Cardiac fibroblast (primary cell): ENCODE measurements at regions not wholly inside any gene's neighbourhood (a gene's known extent, or its start where the extent isn't known, plus 50 kb on each side); places are given as distances from the start of the nearest gene placed in this dataset.
A peak's percentile ranks its signal among the peaks of the same experiment; 100 is the strongest.

Experiments used
- DNase-seq, 2 donors: peaks; one replicate each; pipeline versions ENCODE4 v3.0.0 to v3.0.0-alpha.2; 2010; ENCODE audit warnings: low read depth in 2 of 2
- H3K4me3 ChIP-seq, 2 donors: replicated peaks in 1 of 2; 1 replicate in 1 of 2; 2 replicates in 1 of 2; pipeline ENCODE4 v1.5.1; 2011; ENCODE audit warnings: low read depth in 2 of 2, low read length in 2 of 2, mild to moderate bottlenecking in 2 of 2, moderate library complexity in 1 of 2
- TF ChIP-seq, protein P1 (sequence below): IDR thresholded peaks from one replicate; pipeline ENCODE4 v1.5.1; 2011; ENCODE audit warnings: low read depth, mild to moderate bottlenecking, low read length, inconsistent platforms

DNA sequence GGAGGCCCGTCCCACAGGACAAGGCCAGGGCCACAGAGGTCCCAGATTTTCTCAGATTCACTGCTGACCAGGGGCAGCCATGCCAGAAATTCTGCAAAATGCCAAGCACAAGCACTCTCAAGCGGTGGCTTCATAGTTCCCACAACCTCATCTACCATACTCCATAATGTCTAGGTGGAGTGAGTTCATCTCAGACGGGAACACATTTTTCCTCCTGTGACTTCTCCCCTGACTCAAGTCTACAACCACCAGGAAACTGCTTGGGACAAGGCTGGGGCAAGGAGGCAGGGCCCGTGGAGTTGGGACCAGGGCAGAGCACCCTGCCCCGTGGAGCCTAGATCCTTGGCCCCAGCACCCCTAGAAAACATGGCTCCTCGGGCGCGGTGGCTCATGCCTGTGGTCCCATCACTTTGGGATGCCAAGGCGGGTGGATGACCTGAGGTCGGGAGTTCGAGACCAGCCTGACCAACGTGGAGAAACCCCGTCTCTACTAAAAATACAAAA is 150.7 kb upstream of the HAAO start:
- H3K4me3 ChIP-seq, result no peak overlapping the region
- no peak for DNase-seq
- TF ChIP-seq, protein P1, sequence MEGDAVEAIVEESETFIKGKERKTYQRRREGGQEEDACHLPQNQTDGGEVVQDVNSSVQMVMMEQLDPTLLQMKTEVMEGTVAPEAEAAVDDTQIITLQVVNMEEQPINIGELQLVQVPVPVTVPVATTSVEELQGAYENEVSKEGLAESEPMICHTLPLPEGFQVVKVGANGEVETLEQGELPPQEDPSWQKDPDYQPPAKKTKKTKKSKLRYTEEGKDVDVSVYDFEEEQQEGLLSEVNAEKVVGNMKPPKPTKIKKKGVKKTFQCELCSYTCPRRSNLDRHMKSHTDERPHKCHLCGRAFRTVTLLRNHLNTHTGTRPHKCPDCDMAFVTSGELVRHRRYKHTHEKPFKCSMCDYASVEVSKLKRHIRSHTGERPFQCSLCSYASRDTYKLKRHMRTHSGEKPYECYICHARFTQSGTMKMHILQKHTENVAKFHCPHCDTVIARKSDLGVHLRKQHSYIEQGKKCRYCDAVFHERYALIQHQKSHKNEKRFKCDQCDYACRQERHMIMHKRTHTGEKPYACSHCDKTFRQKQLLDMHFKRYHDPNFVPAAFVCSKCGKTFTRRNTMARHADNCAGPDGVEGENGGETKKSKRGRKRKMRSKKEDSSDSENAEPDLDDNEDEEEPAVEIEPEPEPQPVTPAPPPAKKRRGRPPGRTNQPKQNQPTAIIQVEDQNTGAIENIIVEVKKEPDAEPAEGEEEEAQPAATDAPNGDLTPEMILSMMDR, result no peak

DNA sequence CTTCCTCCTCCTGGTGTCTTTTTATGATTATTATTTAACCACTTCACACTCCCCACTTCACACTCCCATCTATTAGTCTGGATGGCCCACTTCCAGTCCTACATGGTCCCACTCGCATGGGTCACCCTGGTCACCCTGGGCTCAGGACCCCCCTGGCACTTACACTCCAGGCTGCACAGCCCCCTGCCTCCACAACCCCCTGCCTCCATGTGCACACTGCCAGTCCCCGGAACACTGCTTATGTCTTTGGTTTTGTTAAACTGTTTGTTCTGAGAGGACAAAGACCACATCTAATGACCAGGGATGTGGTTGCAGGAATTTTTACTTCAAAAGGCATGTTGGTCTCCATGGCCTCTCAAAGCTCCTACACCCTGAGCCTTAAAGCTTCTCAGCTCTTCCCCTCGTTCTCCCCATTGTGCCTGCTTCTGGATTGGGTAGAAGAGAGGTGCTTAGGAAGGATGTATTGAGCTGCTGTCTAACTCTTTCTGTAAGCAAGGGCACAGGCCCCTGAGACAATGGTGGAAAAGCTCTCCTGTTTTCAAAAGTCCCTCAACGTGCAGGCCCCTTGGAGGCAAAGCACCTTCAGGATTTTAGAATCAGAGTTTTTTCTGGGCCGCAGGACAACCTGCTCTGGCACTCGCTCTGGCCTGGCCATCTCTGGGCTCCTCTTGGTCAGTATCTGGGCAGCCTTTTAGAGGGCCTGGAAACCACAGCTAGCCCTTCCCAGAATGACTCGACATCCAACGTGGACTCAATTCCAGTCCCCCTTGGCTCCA is 150.0 kb upstream of the HAAO start:
- H3K4me3 ChIP-seq, result no peak overlapping the region
- TF ChIP-seq, protein P1, result no peak
- DNase-seq, result no peak

DNA sequence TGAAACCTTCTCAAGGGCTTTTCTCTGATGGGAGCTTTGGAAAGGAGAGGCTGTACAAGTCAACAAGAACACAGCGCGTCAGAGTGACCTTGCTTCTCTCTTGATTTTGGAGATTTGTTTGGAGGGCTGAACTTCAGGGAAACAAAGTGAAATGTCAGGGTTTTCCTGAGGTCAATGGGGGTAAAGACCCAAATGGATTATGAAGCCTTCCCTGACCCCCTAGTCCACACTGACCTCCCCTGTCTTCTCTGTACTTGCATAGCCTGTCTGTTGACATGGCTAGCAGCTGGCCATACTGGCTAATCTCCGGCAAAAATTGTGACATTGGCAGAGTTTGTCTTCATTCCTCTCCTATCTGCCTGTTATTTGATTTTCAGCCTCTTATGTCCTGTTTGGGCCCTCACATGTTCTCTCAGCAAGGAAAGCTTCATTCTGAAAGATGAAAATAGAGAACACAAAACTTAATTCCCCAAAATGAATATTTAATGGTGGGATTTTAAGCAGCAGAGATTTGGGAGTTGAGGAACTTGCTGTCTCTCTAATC is 149.3 kb upstream of the HAAO start:
- peak in 1 of 2 donors; percentile 23 for DNase-seq
- TF ChIP-seq, protein P1, result no peak

DNA sequence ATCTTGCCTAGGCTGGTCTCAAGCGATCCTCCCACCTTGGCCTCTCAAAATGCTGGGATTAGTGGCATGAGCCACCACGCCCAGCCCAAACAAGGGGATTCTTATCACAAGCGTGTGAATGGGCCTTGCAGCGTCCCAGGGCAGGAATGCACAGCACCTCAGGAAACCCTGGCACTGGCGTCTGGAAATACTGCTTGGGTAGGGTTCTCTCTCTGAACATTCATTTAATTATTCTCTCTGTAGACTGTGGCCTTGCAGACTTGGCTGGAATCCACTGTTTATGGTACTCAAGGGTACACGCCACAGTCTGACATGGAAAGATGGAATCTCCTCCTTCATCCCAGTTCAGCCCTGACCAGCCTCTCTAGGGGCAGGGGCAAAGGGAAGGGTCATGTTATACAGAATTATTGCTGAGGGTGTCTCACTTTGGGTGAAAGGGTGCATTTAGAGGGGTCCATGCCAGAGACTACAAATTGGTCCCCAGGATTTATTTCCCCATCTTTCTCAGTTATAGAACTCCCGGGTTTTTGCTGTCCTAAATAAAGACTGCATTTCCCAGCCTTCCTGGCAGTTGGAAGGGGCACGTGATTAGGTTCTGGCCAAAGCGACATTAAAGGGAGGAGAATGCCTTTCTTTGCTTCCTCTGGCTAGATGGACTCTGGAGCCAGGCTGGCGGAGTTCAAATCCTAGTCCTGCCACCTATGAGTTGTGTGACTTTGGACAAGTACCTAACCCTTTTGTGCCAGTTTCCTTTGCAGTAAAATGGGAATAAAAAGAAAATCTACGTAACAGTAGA is 147.2 kb upstream of the HAAO start:
- no peak for DNase-seq
- no peak overlapping the region for H3K4me3 ChIP-seq
- TF ChIP-seq, protein P1, result no peak

More for the DNA sequence above, 149.3 kb upstream of the HAAO start:
- H3K4me3 ChIP-seq, result no peak overlapping the region

DNA sequence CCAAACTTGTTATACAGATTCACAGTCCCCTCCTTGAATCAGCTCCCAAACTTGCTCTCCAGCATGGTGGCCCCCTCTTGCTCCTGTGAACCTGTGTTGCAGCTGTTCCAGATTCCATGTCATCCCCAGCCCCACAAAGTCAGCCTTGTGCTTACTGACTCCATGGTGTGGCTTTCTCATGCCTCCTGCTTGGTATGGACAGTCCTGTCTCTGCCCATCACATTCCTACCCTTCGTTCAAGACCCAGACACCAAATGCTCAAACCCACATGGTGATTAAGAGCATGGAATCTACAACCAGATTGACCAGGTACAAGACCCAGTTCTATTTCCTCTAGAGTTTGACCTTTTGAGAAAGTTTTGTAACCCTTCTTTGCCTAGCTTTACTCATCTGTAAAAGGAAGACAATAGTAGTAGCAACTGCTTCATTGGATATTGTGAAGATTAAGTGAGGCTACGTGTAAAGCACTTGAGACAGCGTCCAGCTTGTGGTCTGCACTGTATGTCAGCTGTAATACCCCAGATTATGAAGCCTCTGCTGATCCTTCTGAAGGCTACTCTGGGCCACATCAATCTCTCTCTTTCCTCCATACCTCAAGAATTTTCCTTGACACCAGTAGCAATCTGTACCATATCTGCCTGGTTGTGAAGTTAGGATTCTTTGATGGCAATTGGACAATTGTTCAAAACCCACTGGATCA is 146.4 kb upstream of the HAAO start:
- DNase-seq, result no peak
- H3K4me3 ChIP-seq, result no peak overlapping the region
- TF ChIP-seq, protein P1, result no peak

DNA sequence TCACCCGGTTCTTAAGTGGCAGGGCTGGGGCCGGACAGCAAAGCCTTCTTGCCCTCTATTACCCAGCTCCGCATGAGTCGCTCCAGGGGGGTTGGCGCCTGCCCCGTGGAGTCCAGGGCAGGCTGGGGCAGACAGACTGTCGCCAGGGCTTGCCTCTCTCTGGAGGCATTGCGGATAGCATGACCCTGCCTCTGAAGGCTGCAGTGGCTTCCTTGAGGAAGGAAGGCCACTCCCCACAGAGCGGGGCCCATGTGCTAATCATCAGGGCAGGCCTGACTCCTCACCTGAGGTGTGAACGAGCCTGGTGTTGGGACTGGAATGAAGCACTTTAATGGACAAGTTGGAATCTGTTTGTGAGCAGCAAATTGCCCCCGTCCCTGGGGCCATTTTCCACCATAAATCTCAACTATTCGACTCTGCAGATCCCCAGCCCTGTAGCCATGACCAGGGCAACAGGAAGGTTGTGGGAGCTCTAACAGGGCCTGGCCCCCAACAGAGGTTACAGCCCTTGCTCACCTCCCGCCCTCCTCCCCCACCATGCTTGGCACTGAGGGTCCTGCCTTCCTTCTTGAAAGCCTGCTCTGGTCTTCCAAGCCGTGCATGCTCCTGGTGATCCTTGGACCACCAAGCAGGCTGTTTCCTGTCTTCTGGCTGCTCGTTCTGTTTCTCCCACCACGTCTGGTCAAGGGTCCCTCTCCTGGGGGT is 144.9 kb upstream of the HAAO start:
- TF ChIP-seq, protein P1, result no peak
- H3K4me3 ChIP-seq, result no peak overlapping the region
- DNase-seq, result no peak
